ENCODE measurements at regions not wholly inside any gene's neighbourhood (a gene's known extent, or its start where the extent isn't known, plus 50 kb on each side); places are given as distances from the start of the nearest gene placed in this dataset.

GRCh38 chr2:200209030-200209429 lies 97.5 kb upstream of the SPATS2L start:
- DNase-seq = no peak

- no peak for DNase-seq
Observed at GRCh38 chr2:200211643-200212042, 94.8 kb upstream of the SPATS2L start.

DNA sequence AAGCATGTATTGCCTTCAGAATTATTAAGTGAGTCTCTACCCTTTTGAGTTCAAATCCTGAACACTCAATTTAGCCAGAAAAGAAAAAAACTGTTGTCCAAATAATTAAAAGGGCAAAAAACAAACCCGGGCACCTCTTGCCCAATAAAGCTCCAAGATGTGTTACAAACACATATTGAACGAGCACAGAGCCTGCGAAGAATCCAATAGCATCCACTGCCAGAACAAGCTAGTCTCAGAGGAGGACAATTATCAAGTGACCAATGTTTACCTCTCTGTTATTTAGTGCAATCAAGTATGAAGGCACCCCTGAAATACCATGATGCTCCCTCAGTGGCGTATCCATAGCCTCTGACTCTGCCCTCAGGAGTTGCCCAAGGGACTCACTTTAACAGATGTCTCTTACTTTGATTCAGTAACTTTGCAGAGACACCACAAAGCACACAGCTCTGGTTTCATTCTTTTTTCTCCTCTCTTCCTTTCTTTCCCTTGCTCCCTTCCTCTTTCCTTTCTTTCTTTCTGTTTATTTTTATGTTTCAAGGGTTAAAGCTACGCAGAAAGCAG lies 93.5 kb upstream of the SPATS2L start:
- DNase-seq = no peak

- no peak for DNase-seq
Observed at GRCh38 chr2:200216310-200216709, 90.2 kb upstream of the SPATS2L start.

GRCh38 chr2:200217320-200217719 lies 89.2 kb upstream of the SPATS2L start:
- no peak for DNase-seq

- DNase-seq = no peak
Observed at GRCh38 chr2:200218645-200219044, 87.8 kb upstream of the SPATS2L start.

DNA sequence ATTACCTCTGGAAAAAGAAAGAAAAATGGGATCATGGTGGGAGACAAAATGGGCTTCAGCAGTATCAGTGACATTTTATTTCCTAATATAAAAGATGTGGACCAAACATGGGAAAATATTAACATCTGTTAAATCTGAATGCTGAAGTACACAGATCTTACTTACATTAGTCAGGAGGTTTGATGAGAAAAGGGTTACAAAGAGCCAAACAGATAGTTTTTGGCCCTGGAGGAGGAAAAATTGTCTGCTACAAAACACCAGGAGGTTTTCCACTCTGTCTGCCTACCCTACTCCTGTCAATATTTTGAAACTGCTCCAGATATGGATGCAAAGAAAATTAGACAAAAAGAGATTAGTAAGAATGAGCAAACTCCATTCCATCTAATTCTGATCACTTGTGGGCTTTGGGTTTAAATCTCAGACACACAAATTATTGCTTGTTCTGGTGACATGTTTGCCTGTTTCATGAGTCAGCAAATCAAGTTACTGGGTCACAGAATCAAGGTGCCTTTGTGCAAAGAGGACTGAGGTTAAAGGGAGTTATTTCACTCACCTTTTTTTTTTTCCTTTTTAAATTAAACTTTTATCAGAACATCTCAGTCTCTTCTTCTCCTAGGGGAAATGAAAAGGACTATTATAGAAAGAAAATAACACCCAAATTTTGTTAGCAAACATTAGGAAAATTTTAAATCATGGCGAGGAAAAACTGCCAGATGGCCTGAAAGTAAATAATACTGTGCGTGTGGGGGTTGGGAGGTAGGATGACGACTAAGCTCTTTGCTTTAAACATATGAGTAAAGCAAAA lies 87.0 kb upstream of the SPATS2L start:
- DNase-seq = no peak

DNA sequence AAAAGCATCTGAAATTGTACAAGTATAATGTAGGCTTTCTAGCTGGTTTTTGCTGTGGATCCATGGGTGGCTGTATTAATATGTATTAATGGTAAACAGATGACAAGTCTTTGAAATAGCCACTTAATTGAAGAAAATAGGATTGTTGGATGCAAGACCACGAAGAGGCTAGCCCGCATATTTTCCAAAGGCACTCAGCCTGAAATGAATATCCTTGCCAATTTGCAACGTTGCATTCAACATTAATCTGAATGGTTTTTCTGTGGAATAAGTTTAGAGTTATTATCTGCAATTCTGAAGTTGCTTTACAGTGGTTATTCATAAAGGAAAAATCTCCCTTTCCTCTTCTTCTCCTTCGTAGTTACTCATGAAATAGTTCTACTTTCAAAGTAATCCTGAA lies 86.2 kb upstream of the SPATS2L start:
- no peak for DNase-seq

- DNase-seq = no peak
Observed at GRCh38 chr2:200221055-200221955, 85.2 kb upstream of the SPATS2L start.

- peak in 5 of 58 donors; percentile 1 to 5 (median 5) for DNase-seq
Observed at GRCh38 chr2:200222791-200223190, 83.7 kb upstream of the SPATS2L start.

- no peak for DNase-seq
Observed at GRCh38 chr2:200223205-200223784, 83.2 kb upstream of the SPATS2L start.

DNA sequence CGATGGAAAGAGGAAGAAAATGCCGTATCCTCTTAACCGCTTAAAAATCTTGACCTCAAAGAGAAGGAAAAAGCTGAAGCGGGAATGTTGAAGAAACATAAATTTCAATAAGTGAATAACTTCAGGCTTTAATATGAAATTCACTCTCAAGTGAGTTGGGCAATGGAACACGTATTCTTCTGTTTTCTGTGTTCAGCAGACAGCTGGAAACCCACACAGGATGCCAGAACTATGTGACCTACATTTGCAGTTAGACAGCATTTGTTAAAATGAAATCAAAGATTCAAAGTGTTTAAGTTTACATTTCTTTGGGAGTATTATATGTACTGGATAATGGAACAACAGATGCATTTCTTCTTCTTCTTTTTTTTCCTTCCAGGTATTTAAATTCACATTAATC lies 80.5 kb upstream of the SPATS2L start:
- DNase-seq = peak in 7 of 58 donors; percentile 1 to 47 (median 7)

DNA sequence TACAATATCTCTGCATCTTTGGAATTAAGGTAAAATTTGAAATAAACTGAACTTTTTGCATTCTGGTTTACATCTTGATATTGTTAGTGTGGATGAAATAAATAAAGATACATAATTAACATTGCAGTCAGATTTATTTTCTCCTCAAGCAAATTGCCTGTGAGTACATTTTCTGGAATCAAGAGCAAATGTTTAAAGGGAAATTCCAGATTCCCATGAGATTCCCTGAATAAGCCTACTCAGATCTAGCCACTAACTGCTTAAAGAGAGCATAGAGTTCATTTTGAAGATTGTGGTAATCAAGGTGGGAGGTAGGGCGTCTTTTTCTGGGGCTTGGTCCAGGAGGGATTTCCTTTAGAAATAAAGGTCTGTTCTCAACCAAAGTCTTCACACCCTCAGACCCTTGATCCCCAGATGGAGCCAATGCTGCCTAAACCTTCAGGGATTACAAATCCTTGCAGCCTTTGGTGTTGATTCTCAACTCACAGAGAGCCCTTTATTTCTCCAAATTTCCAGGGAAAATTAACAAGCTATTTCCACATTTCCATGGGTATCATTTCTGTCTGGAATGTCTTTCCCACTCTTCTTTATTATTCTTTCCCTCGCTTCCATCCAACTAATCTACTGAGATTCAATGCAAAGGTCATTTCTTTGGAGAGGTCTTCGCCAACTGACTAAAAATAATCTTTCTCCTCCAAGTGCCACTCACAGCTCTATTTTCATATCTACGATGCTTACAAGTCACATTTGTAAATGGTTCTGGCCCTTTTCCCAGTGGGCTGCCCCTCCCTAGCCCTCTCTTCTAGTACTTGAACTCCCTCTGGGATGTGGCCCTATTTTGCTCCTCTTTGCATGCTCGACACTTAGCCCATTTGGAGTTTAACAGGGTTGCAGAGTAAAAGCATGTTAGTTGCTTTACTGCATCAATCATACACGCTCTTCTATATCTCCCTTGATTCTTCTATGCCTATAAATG lies 79.8 kb upstream of the SPATS2L start:
- DNase-seq = no peak

DNA sequence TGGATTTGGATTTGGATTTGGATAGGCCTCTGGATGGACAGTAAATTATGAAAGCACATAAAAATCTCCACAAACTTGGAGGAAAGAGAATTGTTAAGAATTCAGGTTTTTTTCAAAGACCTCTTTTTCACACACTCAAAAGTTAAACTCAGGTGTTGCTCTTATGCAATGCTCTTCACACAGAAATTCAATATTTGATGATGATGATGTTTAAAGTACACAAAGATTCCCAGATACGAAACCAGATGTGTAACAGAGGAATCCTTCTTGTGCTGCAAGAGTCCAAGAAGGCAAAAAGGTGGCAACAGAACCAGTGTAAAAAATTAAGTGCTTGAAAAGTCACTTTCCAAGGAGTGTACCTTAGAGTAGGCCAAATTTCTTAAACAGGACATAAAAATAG lies 75.8 kb upstream of the SPATS2L start:
- DNase-seq = no peak

DNA sequence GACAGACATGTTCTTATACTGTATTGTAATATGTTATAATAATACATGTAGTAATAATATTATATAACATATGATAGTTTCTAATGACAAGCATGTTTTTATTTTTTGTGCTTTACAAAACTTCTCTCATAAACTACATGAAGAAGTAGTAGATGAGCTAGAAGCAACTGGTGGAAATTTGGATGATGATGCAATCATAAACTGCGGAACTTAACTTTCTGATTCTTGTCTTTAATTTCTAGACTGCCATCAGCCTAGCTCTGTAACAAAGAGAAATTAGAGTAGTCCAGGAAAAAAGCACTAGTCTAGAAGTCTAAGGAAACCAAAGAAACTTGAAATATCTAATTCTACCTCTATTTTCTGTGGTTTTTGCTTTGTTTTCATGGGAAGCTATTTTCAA lies 71.0 kb upstream of the SPATS2L start:
- no peak for DNase-seq

- DNase-seq = no peak
Observed at GRCh38 chr2:200239216-200239615, 67.3 kb upstream of the SPATS2L start.

DNA sequence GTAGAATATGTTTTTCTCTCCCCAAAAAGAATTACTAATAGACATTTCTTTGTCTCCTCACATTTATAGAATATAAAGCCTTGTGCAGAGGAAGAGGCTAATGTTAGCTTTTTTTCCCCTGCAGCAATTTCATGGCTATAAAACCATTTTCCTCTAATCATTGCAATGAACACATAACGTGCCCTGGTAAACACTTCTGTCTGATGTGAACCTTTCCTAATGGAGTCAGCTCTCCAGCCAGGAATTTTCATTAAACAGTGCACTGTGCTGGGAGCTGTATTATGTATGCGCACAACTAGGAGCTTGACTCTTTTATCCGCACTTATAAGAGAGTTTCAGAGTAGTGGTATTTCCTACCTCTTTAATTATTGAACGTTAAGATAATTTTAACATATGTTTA lies 63.9 kb upstream of the SPATS2L start:
- no peak for DNase-seq

- DNase-seq = no peak
Observed at GRCh38 chr2:200243441-200243840, 63.1 kb upstream of the SPATS2L start.

GRCh38 chr2:200244111-200244510 lies 62.4 kb upstream of the SPATS2L start:
- DNase-seq = no peak

GRCh38 chr2:200247494-200247893 lies 59.0 kb upstream of the SPATS2L start:
- DNase-seq = no peak

All from anterior cingulate cortex (tissue), 58 donors.